ENCODE measurements at regions not wholly inside any gene's neighbourhood (a gene's known extent, or its start where the extent isn't known, plus 50 kb on each side); places are given as distances from the start of the nearest gene placed in this dataset.
A peak's percentile ranks its signal among the peaks of the same experiment; 100 is the strongest.

- DNase-seq (ENCODE audit: low spot score), result no peak
These were observed 356.0 kb downstream of the C16orf95 start for GRCh38 chr16:86961171-86961601.

GRCh38 chr16:86962259-86962658 is 354.9 kb downstream of the C16orf95 start:
- DNase-seq (ENCODE audit: low spot score), result no peak

- no peak for DNase-seq (ENCODE audit: low spot score)
These were observed 354.3 kb downstream of the C16orf95 start for GRCh38 chr16:86962913-86963312.

GRCh38 chr16:86963600-86964575 is 353.3 kb downstream of the C16orf95 start:
- no peak for DNase-seq (ENCODE audit: low spot score)

- no peak for DNase-seq (ENCODE audit: low spot score)
These were observed 352.4 kb downstream of the C16orf95 start for GRCh38 chr16:86964796-86965241.

- DNase-seq (ENCODE audit: low spot score), result no peak
These were observed 351.9 kb downstream of the C16orf95 start for GRCh38 chr16:86965331-86965730.

GRCh38 chr16:86965840-86966550 is 351.2 kb downstream of the C16orf95 start:
- DNase-seq (ENCODE audit: low spot score), result no peak

GRCh38 chr16:86966777-86967176 is 350.4 kb downstream of the C16orf95 start:
- no peak for DNase-seq (ENCODE audit: low spot score)

- DNase-seq (ENCODE audit: low spot score), result no peak
These were observed 348.3 kb downstream of the C16orf95 start for GRCh38 chr16:86968866-86969265.

- no peak for DNase-seq (ENCODE audit: low spot score)
These were observed 347.5 kb downstream of the C16orf95 start for GRCh38 chr16:86969716-86970115.

- DNase-seq (ENCODE audit: low spot score), result no peak
These were observed 346.9 kb downstream of the C16orf95 start for GRCh38 chr16:86970279-86970678.

GRCh38 chr16:86970726-86971125 is 346.5 kb downstream of the C16orf95 start:
- no peak for DNase-seq (ENCODE audit: low spot score)

- DNase-seq (ENCODE audit: low spot score), result no peak
These were observed 345.9 kb downstream of the C16orf95 start for GRCh38 chr16:86971251-86971650.

GRCh38 chr16:86974120-86974519 is 343.1 kb downstream of the C16orf95 start:
- no peak for DNase-seq (ENCODE audit: low spot score)

GRCh38 chr16:86975445-86975844 is 341.7 kb downstream of the C16orf95 start:
- DNase-seq (ENCODE audit: low spot score), result peak; percentile 47

- DNase-seq (ENCODE audit: low spot score), result no peak
These were observed 340.0 kb downstream of the C16orf95 start for GRCh38 chr16:86977076-86977676.

GRCh38 chr16:86978445-86979030 is 338.7 kb downstream of the C16orf95 start:
- DNase-seq (ENCODE audit: low spot score), result no peak

GRCh38 chr16:86979061-86979460 is 338.1 kb downstream of the C16orf95 start:
- no peak for DNase-seq (ENCODE audit: low spot score)

GRCh38 chr16:86979984-86980553 is 337.1 kb downstream of the C16orf95 start:
- DNase-seq (ENCODE audit: low spot score), result no peak

- DNase-seq (ENCODE audit: low spot score), result no peak
These were observed 336.5 kb downstream of the C16orf95 start for GRCh38 chr16:86980644-86981043.

GRCh38 chr16:86982347-86982596 is 334.9 kb downstream of the C16orf95 start:
- DNase-seq (ENCODE audit: low spot score), result no peak

- no peak for DNase-seq (ENCODE audit: low spot score)
These were observed 334.3 kb downstream of the C16orf95 start for GRCh38 chr16:86982912-86983311.
